ENCODE measurements at regions not wholly inside any gene's neighbourhood (a gene's known extent, or its start where the extent isn't known, plus 50 kb on each side); places are given as distances from the start of the nearest gene placed in this dataset.

- no peak for TF ChIP-seq ZNF614 (CRISPR knock-in tag; IDR thresholded peaks at IDR 0.05; ENCODE audit: borderline replicate concordance)
- TF ChIP-seq, protein P1, sequence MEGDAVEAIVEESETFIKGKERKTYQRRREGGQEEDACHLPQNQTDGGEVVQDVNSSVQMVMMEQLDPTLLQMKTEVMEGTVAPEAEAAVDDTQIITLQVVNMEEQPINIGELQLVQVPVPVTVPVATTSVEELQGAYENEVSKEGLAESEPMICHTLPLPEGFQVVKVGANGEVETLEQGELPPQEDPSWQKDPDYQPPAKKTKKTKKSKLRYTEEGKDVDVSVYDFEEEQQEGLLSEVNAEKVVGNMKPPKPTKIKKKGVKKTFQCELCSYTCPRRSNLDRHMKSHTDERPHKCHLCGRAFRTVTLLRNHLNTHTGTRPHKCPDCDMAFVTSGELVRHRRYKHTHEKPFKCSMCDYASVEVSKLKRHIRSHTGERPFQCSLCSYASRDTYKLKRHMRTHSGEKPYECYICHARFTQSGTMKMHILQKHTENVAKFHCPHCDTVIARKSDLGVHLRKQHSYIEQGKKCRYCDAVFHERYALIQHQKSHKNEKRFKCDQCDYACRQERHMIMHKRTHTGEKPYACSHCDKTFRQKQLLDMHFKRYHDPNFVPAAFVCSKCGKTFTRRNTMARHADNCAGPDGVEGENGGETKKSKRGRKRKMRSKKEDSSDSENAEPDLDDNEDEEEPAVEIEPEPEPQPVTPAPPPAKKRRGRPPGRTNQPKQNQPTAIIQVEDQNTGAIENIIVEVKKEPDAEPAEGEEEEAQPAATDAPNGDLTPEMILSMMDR (CRISPR knock-in tag; IDR thresholded peaks at IDR 0.05): no peak
- TF ChIP-seq CBX1 (IDR thresholded peaks at IDR 0.05; ENCODE audit: low read depth): no peak
Measured at GRCh38 chr5:124300815-124301621, 445.4 kb downstream of the ZNF608 start.
